ENCODE measurements at regions not wholly inside any gene's neighbourhood (a gene's known extent, or its start where the extent isn't known, plus 50 kb on each side); places are given as distances from the start of the nearest gene placed in this dataset.

DNA sequence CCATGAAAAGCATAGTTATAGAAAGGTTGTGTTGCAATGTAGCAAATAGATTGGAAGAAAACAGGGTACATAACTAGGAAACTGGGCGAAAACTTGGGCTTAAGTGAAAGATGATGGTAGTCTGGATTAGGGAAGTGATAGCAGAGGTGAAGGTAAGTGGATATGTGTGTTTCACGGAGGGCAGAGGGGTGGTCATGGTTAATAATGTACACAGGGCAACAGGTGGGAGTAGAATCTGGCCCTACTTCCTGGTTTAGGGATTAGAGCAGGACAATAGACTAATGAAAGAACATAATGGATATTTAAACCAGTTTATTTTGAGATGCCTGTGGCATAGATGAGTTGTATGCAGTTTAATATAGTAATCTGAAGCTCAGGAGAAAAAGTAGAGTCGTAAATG lies 257.3 kb upstream of the SPRY2 start:
- FAIRE-seq (no peak), DNase-seq (ENCODE audit: low spot score) (no peak)

- FAIRE-seq (no peak), DNase-seq (ENCODE audit: low spot score) (no peak)
These were observed 251.2 kb upstream of the SPRY2 start for GRCh38 chr13:80591976-80592740.

GRCh38 chr13:80590551-80590950 lies 249.6 kb upstream of the SPRY2 start:
- no peak for DNase-seq (ENCODE audit: low spot score)
- no peak for FAIRE-seq

GRCh38 chr13:80586356-80586755 lies 245.4 kb upstream of the SPRY2 start:
- no peak for DNase-seq (ENCODE audit: low spot score)

GRCh38 chr13:80585531-80585930 lies 244.6 kb upstream of the SPRY2 start:
- FAIRE-seq (no peak), DNase-seq (ENCODE audit: low spot score) (no peak)

More at GRCh38 chr13:80586356-80586755, 245.4 kb upstream of the SPRY2 start:
- no peak for FAIRE-seq

DNA sequence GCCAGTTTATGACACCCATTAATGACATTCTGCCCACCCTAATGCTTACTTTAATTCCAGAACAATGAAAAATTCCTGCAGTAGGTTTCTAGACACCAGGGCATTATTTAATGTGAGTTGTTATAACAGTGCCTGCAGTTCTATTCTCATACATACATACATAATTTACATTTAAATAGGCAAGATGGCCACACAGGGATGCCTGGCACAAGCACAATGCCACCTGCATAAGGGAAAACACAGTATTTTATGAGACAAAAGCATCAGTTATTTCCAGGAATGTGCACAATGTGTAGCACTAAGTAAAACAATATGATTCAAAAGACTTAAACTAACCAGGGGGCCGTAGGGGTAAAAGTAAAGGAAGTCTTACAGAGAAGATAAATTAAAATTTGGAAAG lies 243.9 kb upstream of the SPRY2 start:
- DNase-seq (ENCODE audit: low spot score) (no peak), FAIRE-seq (no peak)

DNA sequence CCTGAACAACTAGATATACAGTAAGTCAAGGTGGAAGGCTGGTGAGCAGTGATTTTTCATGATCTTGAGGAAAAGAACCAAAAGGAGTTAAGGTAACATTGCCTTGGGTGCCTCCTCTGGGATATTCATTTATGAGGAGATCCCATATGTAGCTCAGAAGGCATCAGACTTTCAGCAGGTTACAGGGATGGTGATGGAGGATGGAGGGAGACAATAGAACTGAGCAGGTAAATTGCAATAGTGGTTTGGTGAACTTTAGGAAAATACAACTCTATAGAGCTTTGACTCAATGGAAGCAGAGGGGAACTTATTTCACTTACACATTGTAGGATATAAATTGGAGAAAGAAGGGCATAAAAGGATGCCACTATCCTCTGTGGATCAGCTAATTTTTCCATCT lies 243.4 kb upstream of the SPRY2 start:
- DNase-seq (ENCODE audit: low spot score) (no peak), FAIRE-seq (no peak)

DNA sequence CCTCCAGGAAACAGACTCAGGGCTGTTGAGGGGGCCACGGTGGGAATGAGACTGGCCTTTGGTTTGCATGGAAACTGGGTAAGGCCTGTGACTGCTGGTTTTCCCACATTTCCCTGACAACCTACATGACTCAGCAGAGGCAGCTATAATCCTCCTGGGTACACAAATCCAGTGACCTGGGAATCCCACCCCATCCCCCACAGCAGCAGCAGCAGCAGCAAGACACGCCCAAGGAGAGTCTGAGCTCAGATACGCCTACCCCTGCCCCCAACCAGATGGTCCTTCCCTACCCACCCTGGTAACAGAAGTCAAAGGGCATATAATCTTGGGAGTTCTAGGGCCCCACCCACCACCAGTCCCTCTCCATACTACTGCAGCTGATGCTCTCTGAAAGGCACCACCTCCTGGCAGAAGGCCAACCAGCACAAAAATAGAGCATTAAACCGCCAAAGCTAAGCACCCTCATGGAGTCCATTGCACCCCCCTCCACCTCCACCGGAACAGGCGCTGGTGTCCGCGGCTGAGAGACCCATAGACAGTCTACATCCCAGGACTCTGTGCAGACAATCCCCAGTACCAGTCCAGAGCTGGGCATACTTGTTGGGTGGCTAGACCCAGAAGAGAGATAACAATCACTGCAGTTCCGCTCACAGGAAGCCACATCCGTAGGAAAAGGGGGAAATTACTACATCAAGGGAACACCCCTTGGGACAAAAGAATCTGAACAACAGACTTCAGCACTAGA lies 237.2 kb upstream of the SPRY2 start:
- FAIRE-seq (no peak), DNase-seq (ENCODE audit: low spot score) (no peak)

DNA sequence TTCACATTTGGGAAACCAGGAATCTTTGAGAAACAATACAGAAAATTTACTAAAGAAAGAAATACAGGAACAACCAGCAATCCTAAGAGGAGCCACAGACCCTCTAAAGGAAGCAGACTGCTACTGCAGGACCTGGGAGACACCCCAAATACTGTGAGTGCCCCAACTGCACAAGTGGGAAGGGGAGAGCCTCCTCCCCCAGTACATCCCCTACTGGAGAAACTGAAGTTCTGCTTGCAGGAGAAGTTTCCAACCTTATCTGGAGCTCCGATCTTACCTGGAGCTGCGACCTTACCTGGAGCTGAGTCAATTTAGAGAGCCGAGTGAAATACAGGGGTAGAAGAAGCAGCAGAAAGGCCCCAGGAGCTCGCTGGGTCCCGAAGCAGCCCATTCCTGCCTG lies 236.4 kb upstream of the SPRY2 start:
- FAIRE-seq = no peak
- no peak for DNase-seq (ENCODE audit: low spot score)

- DNase-seq (ENCODE audit: low spot score) = no peak
- no peak for FAIRE-seq
These were observed 233.4 kb upstream of the SPRY2 start for GRCh38 chr13:80574113-80574850.

- no peak for DNase-seq (ENCODE audit: low spot score)
- FAIRE-seq = no peak
These were observed 232.0 kb upstream of the SPRY2 start for GRCh38 chr13:80572923-80573316.

GRCh38 chr13:80572308-80572922 lies 231.5 kb upstream of the SPRY2 start:
- FAIRE-seq (no peak), DNase-seq (ENCODE audit: low spot score) (no peak)

GRCh38 chr13:80571346-80572307 lies 230.7 kb upstream of the SPRY2 start:
- DNase-seq (ENCODE audit: low spot score) (no peak), FAIRE-seq (no peak)

GRCh38 chr13:80563439-80563838 lies 222.5 kb upstream of the SPRY2 start:
- FAIRE-seq (no peak), DNase-seq (ENCODE audit: low spot score) (no peak)

- FAIRE-seq = no peak
These were observed 221.7 kb upstream of the SPRY2 start for GRCh38 chr13:80562433-80563156.

GRCh38 chr13:80560609-80561008 lies 219.7 kb upstream of the SPRY2 start:
- no peak for FAIRE-seq
- no peak for DNase-seq (ENCODE audit: low spot score)

More at GRCh38 chr13:80562433-80563156, 221.7 kb upstream of the SPRY2 start:
- no peak for DNase-seq (ENCODE audit: low spot score)

DNA sequence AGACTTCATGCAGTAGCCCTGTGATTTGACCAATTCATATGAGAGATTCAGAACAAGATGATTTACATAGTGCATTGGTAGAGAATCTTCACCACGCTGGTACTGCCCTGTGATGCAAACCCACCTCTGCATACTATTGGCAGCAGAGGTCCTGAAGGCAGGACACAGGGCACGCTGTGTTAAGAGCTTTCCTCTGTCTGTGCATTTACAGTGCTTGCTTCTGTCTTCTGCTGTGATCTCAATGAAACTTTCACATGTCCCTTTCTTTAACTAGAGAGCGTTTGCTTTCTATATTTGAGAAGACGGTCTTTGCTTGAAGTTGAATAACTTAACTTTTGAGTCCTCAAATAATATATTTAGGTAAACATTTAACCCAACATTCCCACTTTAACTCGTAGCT lies 219.0 kb upstream of the SPRY2 start:
- DNase-seq (ENCODE audit: low spot score) (no peak), FAIRE-seq (no peak)

GRCh38 chr13:80558074-80558473 lies 217.1 kb upstream of the SPRY2 start:
- FAIRE-seq (no peak), DNase-seq (ENCODE audit: low spot score) (no peak)

DNA sequence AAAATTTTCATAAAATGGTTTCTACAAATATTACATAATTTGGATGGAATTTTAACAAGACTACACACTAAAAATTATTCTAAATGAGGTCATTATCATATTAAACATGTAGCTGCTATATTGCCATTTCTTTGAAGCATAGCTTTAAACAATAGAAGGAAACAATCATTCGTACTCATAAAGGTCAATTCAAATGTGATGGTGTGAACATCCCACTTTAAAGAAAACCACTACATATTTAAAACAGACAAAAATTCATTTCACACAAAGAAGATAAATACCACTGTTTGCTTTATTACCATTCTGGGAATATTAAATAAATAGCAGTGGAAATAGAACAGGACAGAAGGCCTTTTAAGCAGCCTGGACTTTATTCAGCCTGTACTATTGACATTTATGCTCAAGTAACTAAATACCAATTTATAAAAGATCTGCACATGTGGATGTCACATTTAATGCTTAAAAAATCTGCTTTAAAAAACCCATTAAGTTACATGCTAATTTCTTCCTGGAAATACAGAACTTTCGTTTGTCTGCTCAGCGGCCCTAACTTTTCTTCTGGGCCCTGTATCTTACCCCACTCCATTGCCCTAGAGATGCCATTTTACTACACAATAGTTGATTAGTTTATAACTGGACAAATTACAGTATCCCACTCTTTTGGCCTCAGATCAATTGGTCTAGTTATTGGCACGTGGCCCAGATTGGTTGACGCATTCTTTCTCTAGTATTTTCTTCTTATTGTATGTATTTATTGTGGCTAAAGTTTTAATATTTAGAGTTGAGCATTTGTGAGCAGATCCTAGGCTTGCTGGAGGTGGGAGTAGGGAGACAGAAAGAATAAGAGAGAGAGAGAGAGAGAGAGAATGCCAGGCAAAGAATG lies 215.1 kb upstream of the SPRY2 start:
- FAIRE-seq = no peak
- DNase-seq (ENCODE audit: low spot score) = no peak
